DMS114 treated with DMSO at 0.1 percent for 48 hours (cell line): ENCODE measurements at regions not wholly inside any gene's neighbourhood (a gene's known extent, or its start where the extent isn't known, plus 50 kb on each side); places are given as distances from the start of the nearest gene placed in this dataset.
"Not testable (repeated sequence)": the region's sequence is repeated elsewhere in the genome, so short reads cannot be mapped to it uniquely, and the experiment has no call there.

ENCODE experiments used
- DNase-seq: peaks from one replicate; lab custom pipeline; 2025; ENCODE audit not compliant: unreplicated experiment; lab: John Stamatoyannopoulos, UW

DNA sequence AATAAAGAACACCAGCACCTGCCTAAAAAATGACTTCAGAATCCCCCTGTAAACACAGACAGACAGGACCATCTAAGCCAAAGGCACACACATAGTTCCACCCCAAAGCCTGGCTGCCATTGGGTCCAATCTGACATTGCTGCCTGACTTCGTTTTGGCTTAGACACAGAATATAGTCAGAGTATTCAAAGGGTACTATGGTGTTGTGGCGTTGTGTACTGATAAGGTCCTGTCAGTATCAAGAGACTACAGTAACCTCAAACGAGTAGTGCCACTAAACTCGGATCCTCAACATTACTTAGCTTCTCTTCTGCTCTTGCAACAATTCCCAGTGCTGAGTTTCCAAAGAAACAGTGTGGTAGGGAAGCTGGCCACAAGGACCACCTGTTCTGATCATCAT lies 169.3 kb upstream of the NR5A2 start:
- no peak for DNase-seq

DNA sequence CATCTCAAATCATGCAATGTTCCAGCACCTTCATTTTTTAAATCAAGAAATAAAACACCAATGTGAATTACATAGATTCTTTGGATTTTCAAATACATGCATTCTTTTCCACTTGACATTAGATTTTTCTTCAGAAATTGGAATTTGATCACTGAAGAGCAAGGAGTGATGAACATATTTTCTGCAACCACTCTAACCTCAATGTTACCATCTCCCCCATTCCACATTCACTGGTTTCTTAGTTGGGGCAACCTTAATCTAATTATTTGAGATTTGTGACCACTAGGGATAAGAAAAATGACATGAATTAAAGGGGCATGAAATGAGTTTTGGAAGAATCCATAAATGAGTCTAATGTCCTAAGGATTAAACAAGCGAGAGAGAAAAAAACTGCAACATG lies 168.7 kb upstream of the NR5A2 start:
- DNase-seq, result no peak

DNA sequence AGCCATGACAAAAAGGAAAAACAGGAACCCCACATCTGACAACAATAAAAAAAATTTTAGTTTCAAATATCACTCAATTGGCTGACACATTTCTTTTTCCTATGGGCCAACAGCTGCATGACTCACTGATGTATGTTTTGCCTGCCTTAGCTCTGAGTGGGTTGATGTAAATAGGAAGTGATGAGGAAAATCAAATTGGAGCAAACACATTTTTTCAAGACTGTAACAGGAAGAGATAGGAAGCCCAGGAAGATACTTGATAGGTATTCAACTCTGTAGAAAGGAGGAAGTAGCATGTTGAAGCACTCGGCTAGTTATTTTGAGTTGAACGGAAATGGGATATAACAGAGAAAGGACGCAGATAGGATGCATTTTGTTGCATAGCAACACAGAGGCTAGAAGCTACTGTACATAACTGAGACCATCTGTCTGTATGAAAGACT lies 168.0 kb upstream of the NR5A2 start:
- no peak for DNase-seq

DNA sequence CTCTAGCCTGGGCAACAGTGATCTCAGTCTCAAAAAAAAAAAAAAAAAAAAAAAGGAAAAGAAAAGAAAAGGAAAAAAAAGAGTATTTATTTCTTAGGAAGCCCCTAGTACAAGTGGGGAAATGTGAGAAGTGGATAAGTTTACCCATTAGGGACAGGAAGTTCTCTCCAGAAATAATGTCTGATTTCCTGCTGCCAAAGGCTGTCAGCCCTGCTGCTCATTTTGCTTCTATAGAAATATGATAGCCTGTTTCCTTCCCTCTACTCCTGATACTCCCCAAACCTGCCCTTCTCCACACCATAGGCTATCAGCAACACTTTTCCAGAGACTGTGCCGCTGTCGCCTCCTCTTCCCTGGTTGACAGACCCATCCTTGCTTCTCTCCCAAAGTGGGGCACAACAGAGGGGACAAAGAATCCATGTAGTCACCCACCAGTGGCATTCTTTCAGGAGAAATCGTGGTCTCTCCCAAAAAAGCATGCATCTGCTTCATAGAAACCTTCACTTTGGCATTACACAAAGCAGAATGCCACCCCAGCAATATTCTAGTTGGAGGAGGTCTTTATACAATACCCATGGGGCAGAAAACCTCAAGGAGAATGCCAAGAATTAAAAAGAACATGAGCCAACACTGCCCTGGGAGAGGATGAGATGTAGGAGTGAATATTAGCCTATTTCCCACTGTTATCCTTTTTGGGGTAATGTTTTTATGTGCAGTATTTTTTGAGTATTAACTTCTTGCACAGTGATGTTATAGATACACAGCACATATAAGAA lies 166.3 kb upstream of the NR5A2 start:
- no peak for DNase-seq

DNA sequence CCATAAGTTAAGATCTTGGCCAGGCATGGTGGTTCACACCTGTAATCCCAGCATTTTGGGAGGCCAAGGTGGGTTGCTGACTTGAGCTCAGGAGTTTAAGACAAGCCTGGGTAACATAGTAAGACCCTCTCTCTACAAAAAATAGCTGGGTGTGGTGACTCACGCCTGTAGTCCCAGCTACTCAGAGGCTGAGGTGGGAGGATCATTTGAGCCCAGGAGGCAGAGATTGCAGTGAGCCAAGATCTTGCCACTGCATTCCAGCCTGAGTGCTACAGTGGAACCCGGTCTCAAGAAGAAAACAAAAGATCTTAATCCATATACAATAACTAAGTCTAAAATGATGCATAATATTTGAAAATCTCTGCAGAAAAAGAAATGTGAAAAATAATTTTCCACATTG lies 165.5 kb upstream of the NR5A2 start:
- no peak for DNase-seq

DNA sequence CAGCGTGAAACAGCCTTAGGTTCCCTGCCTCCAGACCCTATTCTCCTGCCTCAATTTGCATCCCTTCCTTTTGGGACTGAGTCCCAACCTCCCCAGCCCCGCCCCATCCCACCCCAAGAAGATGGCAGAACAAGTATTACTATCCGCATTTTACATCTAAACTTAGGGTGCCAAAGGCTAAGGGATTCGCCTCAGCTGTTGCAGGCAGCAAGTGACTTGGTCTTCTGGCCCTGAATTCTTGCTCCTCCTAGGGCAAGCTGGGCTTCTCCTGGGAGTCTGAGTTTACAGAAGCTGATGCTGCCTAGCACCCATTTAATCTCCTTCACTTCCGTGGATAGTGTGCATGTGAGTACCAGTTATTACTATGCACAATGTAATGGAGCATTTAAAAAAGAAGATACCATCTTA lies 161.3 kb upstream of the NR5A2 start:
- no peak for DNase-seq

DNA sequence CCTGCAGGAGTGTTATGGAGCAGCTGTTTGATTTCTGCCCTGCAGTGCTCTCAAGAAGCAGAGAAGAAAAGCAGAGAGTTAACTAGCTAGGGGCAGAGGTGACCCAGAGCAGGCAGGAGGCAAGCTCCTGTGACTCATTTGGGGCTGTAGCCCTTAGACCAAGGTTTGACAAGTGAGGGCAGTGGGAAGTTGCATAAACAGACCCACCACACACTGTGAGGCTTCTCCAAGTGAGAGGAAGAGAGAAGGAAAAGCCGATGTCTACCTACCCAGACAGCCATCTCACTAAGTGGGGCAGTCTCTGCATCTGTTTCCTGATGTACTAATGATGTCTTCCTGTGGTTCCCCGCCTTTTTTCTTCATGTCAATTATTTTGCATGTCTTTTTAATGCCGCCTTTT lies 159.9 kb upstream of the NR5A2 start:
- no peak for DNase-seq

DNA sequence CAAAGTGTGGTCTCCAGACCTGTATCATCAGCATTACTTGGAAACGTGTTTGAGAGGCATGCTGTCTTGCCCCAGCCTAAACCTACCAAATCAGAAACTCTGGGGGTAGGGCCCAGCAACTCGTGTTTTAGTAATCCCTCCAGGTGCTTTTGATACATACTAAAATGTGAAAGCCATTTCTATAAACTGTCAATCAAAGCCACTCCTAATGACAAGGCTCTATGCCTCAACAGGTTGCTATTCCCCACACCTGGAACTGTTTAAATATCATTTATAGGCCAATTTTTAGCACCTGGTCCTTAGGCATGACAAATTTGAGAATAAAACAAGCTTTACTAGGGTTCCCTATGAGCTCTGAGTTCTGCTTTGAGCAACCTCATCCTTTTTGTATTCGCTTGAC lies 158.7 kb upstream of the NR5A2 start:
- no peak for DNase-seq

DNA sequence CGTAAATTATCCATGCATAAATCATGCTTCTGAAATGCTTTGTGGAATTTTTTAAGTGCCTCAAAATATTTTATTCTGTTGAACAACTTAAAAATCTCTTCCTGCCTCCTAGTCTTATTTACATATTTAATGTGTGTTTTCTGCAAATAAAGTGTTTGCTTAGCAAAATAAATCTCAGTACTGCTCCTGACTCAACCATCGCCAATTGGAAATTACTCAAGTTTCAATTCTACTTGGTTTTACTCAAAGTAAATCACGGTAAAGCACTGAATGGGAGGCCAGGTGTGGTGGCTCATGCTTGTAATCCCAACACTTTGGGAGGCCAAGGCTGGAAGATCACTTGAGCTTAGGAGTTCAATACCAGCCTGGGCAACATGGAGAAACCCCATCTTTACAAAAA lies 152.2 kb upstream of the NR5A2 start:
- DNase-seq, result no peak

DNA sequence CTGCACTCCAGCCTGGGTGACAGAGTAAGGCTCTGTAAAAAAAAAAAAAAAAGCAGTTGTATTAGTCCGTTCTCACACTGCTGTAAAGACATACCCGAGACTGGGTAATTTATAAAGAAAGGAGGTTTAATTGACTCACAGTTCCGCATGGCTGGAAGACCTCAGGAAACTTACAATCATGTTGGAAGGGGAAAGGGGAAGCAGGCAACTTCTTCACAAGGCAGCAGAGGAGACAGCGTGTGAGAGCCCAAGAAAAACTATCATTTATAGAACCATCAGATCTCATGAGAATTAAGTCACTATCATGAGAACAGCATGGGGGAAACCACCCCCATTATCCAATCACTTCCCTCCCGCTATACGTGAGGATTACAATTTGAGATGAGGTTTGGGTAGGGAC lies 151.7 kb upstream of the NR5A2 start:
- DNase-seq, result no peak

DNA sequence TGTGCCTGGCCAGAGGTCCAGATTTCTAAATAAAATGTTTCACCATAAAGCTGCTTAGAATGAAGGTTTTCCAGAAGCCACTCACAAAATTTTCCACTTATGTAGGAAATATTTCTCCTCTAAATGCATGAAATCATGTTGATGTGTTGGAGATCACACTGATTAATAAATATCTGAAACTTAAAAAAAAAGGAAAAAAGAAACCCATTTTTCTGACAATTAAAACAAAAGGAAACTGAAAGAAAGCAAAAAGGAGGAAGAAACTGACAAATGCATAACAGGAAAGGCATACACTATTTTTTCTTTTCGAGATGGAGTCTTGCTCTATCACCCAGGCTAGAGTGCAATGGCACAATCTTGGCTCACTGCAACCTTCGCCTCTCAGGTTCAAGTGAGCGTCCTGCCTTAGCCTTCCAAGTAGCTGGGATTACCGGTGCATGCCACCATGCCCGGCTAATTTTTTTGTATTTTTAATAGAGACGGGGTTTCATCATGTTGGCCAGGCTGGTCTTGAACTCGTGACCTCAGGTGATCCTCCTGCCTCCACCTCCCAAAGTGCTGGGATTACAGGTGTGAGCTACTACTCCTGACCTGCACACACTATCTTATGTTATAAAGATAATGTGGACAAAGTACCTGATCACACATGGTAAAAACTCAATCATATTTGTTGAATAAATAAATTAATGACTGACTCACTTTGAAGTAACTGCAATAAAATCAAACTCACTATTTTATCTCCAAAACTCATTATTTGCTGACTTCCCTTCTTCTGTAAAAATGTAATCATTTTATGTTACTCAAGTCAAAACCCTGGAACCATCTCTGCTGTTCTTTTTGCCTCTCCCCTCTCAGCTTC lies 149.8 kb upstream of the NR5A2 start:
- DNase-seq, result no peak

DNA sequence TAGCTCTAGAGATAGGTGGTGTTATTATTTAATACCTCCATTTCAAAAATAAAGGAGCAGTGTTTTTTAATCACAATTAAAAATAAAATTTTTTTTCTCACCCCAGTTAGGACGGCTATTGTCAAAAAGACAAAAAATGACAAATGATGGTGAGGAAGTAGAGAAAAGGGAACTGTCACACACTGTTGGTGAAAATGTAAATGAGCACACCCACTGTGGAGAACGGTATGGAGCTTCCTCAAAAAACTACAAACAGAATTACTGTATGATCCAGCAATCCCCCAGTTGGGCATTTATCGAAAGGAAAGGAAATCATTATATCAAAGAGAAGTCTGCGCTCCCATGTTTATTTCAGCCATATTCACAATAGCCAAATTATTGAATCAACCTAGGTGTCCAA lies 148.7 kb upstream of the NR5A2 start:
- no peak for DNase-seq

DNA sequence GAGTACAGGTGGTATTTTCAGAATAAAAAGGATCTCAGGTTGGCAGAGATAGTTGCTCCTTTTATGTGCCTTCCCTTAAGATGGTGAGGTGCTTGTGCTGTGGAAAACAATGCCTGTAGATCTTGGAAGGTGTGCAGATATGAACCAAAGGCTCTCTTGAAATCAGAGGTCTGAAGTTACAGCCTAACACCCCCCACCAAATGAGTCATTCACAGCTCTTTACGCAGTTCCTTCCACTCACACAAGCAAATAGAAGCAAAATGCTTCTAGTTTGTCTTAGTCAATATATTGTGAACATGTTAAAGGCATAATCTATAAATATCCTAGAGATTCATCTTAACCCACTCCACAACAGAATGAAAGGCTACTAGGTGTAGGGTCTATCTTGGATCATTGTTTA lies 128.9 kb upstream of the NR5A2 start:
- DNase-seq, result no peak

DNA sequence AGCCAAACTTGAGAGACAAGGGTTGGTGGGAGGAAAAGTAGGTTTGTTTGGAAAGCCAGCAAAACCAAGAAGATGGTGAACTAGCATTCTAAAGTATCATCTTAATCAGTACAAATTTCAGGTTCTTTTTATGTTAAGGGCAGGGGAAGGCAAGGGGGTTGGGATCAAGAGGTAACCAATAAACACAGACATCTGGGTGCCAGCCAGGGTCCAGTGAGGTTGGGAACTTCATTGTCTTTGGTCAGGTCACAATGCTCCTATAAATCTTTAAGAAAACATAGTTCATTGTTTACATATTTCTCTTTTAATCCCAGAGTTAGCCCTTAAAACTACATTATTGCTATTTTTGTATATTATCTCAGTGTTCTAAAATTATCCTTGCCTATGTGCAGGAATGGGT lies 126.2 kb upstream of the NR5A2 start:
- DNase-seq, result no peak

DNA sequence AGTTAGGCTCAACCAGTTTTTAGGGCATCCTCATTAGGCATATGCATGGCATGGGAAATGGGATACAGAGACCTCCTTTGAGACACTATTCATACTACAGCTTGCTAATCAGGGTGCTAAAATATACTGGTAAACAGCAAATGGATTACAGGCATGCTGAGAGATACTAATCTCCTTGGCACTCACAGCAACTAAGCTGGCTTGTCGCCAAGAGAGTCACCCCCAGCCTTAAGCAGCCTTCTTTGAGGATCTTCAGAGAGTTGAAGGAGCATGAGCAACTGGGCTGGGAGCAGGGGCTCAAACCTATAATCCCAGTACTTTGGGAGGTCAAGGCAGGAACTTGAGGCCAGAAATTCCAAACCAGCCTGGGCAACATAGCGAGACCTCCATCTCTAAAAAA lies 120.1 kb upstream of the NR5A2 start:
- no peak for DNase-seq

DNA sequence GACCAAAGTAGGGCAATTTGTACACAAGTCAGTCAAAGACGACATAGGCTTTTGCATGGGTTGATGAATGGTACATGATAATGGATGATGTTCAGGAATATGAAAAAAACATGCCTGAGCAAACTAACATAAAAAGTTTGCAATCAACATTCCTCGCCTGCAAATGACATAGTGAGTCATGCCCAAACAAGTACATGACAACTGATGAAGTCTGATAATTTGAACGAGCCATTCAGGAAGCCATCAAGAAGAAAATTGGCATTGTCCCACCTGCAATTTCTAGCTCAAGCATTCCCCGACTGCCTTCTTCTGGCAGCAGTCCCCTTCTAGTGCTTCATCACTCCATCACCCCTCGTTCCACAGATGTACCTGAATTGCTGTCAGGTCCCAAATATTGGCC lies 118.4 kb upstream of the NR5A2 start:
- DNase-seq, result no peak

DNA sequence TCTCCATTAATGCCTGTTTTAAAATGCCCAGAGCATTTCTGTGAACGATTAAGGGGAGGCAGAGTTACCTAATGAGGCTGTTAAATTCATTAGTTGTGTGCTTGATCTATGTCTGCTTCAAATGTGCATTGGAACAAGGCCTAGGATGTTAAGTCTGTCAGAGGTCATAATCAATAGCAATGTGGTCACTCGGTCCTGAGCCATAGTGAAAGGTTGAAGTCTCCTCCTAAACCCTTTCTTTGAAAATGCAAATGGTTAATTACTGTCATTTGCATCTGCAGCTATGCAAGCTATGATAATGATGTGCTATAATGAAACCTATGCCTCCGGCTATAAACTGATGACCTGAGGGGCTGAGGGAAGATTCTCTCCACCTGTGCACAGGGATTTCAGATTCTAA lies 114.2 kb upstream of the NR5A2 start:
- DNase-seq, result no peak

DNA sequence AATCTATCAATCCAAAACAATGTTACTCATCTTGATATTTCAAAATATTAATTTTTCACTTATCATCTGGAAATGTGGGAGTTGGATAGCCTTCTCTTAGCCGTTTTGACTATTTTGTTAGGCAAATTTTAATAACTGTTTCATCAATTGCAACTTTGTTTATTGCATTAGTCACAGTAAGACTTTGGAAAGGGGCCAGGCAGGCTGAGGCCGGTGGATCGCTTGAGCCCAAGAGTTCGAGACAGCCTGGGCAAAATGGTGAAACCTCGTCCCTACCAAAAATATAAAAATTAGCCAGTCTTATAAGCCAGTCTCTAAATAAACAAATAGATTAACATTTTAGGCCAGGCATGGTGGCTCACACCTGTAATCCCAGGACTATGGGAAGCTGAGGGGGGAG lies 113.0 kb upstream of the NR5A2 start:
- DNase-seq, result no peak

DNA sequence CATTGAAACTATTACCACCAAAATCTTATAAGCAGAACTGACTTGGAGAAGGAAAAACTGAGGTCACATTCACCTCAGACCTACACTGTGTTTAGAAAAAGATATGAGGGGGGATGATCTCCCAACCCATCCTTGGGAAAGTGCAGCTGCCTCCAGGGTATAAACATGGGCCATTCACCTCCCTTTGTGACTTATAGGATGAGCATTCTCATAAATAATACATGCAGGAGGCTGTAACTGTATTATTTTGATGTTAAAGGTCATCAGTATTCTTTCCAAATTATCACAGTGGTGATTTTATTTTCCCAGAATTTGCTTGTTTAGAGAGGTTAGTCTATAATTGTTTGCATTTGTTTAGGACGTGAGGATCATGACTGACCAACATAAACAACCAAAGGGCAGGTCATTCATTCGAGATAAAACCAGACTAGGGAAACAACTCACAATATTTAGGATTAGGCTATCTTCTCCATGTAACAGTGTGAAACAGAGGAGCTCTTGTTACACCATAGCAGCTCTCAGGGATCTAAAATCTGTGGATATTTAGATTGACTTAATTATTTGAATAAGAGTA lies 109.2 kb upstream of the NR5A2 start:
- DNase-seq, result no peak

DNA sequence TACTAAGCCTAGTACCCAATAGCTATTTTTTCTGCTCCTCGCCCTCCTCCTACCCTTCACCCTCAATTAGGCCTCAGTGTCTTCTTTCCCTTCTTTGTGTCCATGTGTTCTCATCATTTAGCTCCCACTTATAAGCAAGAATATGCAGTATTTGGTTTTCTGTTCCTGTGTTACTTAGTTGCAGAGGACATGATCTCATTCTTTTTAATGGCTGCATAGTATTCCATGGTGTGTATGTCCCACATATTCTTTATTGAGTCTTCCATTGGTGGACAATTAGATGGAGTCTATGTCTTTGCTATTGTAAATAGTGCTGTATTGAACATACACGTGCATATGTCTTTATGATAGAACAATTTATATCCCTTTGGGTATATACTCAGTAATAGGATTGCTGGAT lies 106.9 kb upstream of the NR5A2 start:
- no peak for DNase-seq

DNA sequence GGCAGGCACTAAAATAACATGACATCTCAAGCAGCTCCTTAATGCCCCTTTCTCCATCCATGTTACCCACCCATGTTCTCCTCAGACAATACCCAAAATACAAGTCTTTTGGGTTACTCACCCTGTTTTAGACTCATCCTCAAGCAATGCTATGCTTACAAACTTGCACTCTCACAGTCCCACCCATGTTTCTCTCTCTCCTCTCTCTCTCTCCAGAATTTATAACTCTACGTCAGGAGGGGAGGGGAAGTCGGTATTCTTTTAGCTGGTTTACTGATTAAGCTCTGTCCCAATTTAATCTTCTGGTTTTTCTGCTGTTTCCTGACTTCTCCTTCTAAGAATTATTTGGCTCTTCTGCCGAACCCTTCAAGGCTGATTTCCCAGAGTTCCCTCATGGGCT lies 98.0 kb upstream of the NR5A2 start:
- no peak for DNase-seq

DNA sequence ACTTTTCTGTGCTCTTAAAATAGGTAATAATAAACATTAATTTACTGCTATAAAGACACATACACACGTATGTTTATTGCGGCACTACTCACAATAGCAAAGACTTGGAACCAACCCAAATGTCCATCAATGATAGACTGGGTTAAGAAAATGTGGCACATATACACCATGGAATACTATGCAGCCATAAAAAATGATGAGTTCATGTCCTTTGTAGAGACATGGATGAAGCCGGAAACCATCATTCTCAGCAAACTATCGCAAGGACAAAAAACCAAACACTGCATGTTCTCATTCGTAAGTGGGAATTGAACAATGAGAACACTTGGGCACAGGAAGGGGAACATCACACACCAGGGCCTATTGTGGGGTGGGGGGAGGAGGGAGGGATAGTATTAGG lies 97.4 kb upstream of the NR5A2 start:
- not testable (repeated sequence) for DNase-seq
